Mucosa of rectum (tissue), 2 donors: ENCODE measurements at regions not wholly inside any gene's neighbourhood (a gene's known extent, or its start where the extent isn't known, plus 50 kb on each side); places are given as distances from the start of the nearest gene placed in this dataset.

Experiments
- H3K27ac ChIP-seq, 2 donors: one replicate each; pipeline ENCODE4 v1.7.0; 2013; ENCODE audit warnings: inconsistent platforms in 2 of 2, low read depth in 2 of 2, low read length in 2 of 2
- H3K27me3 ChIP-seq, 2 donors: one replicate each; pipeline ENCODE4 v1.7.0; 2013; ENCODE audit warnings: low read length in 2 of 2; ENCODE audit not compliant: control insufficient read depth in 2 of 2, insufficient read depth in 2 of 2
- H3K36me3 ChIP-seq, 2 donors: one replicate each; pipeline ENCODE4 v1.7.0; 2013; ENCODE audit warnings: low read length in 2 of 2; ENCODE audit not compliant: control insufficient read depth in 2 of 2, insufficient read depth in 2 of 2
- H3K4me1 ChIP-seq, 2 donors: one replicate each; pipeline ENCODE4 v1.7.0; 2013; ENCODE audit warnings: low read length in 2 of 2, mild to moderate bottlenecking in 1 of 2; ENCODE audit not compliant: control insufficient read depth in 2 of 2, insufficient read depth in 2 of 2
- H3K4me3 ChIP-seq, 2 donors: one replicate each; pipeline ENCODE4 v1.7.0; 2013; ENCODE audit warnings: low read length in 2 of 2
- H3K9ac ChIP-seq, 2 donors: one replicate each; pipeline ENCODE4 v1.7.0; 2013; ENCODE audit warnings: low read length in 2 of 2, low read depth in 1 of 2, mild to moderate bottlenecking in 1 of 2
- H3K9me3 ChIP-seq, 2 donors: one replicate each; pipeline ENCODE4 v1.7.0; 2013; ENCODE audit warnings: low read length in 2 of 2; ENCODE audit not compliant: control insufficient read depth in 2 of 2
- donor health status: healthy.
- donor health status: Normal muscosa, but diverticular disease.

- no peak overlapping the region for H3K9ac ChIP-seq
- H3K4me3 ChIP-seq: no peak overlapping the region
- no peaks in the 10 kb centered on the region for H3K9me3 ChIP-seq
- H3K36me3 ChIP-seq: no peaks in the 10 kb centered on the region
- H3K27ac ChIP-seq: no peak overlapping the region
- H3K27me3 ChIP-seq: no peaks in the 10 kb centered on the region
- H3K4me1 ChIP-seq: no peaks in the 10 kb centered on the region
Measured at GRCh38 chr2:195124391-195125079, 532.5 kb upstream of the SLC39A10 start.

GRCh38 chr2:195122653-195123052 lies 534.4 kb upstream of the SLC39A10 start:
- H3K36me3 ChIP-seq: no peaks in the 10 kb centered on the region
- H3K9ac ChIP-seq: no peak overlapping the region
- no peaks in the 10 kb centered on the region for H3K9me3 ChIP-seq
- H3K27ac ChIP-seq: no peak overlapping the region
- H3K4me1 ChIP-seq: no peaks in the 10 kb centered on the region
- no peak overlapping the region for H3K4me3 ChIP-seq
- H3K27me3 ChIP-seq: no peaks in the 10 kb centered on the region

- H3K9me3 ChIP-seq: no peaks in the 10 kb centered on the region
- H3K9ac ChIP-seq: no peak overlapping the region
- no peaks in the 10 kb centered on the region for H3K36me3 ChIP-seq
- no peak overlapping the region for H3K27ac ChIP-seq
- no peaks in the 10 kb centered on the region for H3K4me1 ChIP-seq
- H3K4me3 ChIP-seq: no peak overlapping the region
- no peaks in the 10 kb centered on the region for H3K27me3 ChIP-seq
Measured at GRCh38 chr2:195121341-195121740, 535.7 kb upstream of the SLC39A10 start.

- no peaks in the 10 kb centered on the region for H3K36me3 ChIP-seq
Measured at GRCh38 chr2:195119231-195119630, 537.8 kb upstream of the SLC39A10 start.

GRCh38 chr2:195118276-195118675 lies 538.8 kb upstream of the SLC39A10 start:
- no peaks in the 10 kb centered on the region for H3K4me1 ChIP-seq
- no peak overlapping the region for H3K4me3 ChIP-seq
- no peaks in the 10 kb centered on the region for H3K36me3 ChIP-seq
- H3K27ac ChIP-seq: no peak overlapping the region
- H3K9ac ChIP-seq: no peak overlapping the region
- no peaks in the 10 kb centered on the region for H3K9me3 ChIP-seq
- H3K27me3 ChIP-seq: no peaks in the 10 kb centered on the region

More at GRCh38 chr2:195119231-195119630, 537.8 kb upstream of the SLC39A10 start:
- Histone ChIP-seq H3K27me3 (no peaks in the 10 kb centered on the region), H3K27ac (no peak overlapping the region), H3K4me3 (no peak overlapping the region), H3K4me1 (no peaks in the 10 kb centered on the region), H3K9ac (no peak overlapping the region), H3K9me3 (no peaks in the 10 kb centered on the region)

- no peak overlapping the region for H3K27ac ChIP-seq
- no peaks in the 10 kb centered on the region for H3K27me3 ChIP-seq
- H3K4me1 ChIP-seq: no peaks in the 10 kb centered on the region
- H3K9me3 ChIP-seq: no peaks in the 10 kb centered on the region
- no peak overlapping the region for H3K4me3 ChIP-seq
- H3K36me3 ChIP-seq: no peaks in the 10 kb centered on the region
- H3K9ac ChIP-seq: no peak overlapping the region
Measured at GRCh38 chr2:195117011-195117410, 540.0 kb upstream of the SLC39A10 start.

- H3K27me3 ChIP-seq: no peaks in the 10 kb centered on the region
- H3K36me3 ChIP-seq: no peaks in the 10 kb centered on the region
- no peaks in the 10 kb centered on the region for H3K4me1 ChIP-seq
- no peaks in the 10 kb centered on the region for H3K9me3 ChIP-seq
- no peak overlapping the region for H3K27ac ChIP-seq
- no peak overlapping the region for H3K4me3 ChIP-seq
- H3K9ac ChIP-seq: no peak overlapping the region
Measured at GRCh38 chr2:195115738-195116137, 541.3 kb upstream of the SLC39A10 start.

GRCh38 chr2:195108182-195108581 lies 548.8 kb upstream of the SLC39A10 start:
- H3K36me3 ChIP-seq: no peaks in the 10 kb centered on the region
- no peaks in the 10 kb centered on the region for H3K4me1 ChIP-seq
- H3K27ac ChIP-seq: no peak overlapping the region
- H3K4me3 ChIP-seq: no peak overlapping the region
- no peaks in the 10 kb centered on the region for H3K27me3 ChIP-seq
- no peaks in the 10 kb centered on the region for H3K9me3 ChIP-seq
- H3K9ac ChIP-seq: no peak overlapping the region

- no peak overlapping the region for H3K27ac ChIP-seq
- no peaks in the 10 kb centered on the region for H3K9me3 ChIP-seq
- H3K9ac ChIP-seq: no peak overlapping the region
- H3K36me3 ChIP-seq: no peaks in the 10 kb centered on the region
- no peaks in the 10 kb centered on the region for H3K4me1 ChIP-seq
- no peaks in the 10 kb centered on the region for H3K27me3 ChIP-seq
- no peak overlapping the region for H3K4me3 ChIP-seq
Measured at GRCh38 chr2:195106681-195107380, 550.2 kb upstream of the SLC39A10 start.

GRCh38 chr2:195105581-195105980 lies 551.4 kb upstream of the SLC39A10 start:
- Histone ChIP-seq H3K27ac (no peak overlapping the region), H3K4me1 (no peaks in the 10 kb centered on the region), H3K36me3 (no peaks in the 10 kb centered on the region), H3K4me3 (no peak overlapping the region), H3K9ac (no peak overlapping the region), H3K9me3 (no peaks in the 10 kb centered on the region), H3K27me3 (no peaks in the 10 kb centered on the region)
